HFFc6 (cell line): ENCODE measurements at regions not wholly inside any gene's neighbourhood (a gene's known extent, or its start where the extent isn't known, plus 50 kb on each side); places are given as distances from the start of the nearest gene placed in this dataset.

Source experiments
- DNase-seq: peaks from one replicate; pipeline ENCODE4 v3.0.0-alpha.2; 2018
- H3K27ac Mint-ChIP-seq: 2 replicates; pipeline ENCODE4 v1.8.0; 2020; ENCODE audit warnings: mild to moderate bottlenecking, mixed read lengths
- H3K27me3 Mint-ChIP-seq: 2 replicates; pipeline ENCODE4 v1.8.0; 2021; ENCODE audit warnings: mild to moderate bottlenecking, moderate library complexity, mixed read lengths; ENCODE audit not compliant: insufficient read depth
- H3K36me3 Mint-ChIP-seq: 2 replicates; pipeline ENCODE4 v1.8.0; 2021; ENCODE audit warnings: low read depth, mixed read lengths
- H3K4me1 Mint-ChIP-seq: 2 replicates; pipeline ENCODE4 v1.8.0; 2020; ENCODE audit warnings: low read depth, mixed read lengths
- H3K4me3 Mint-ChIP-seq: 2 replicates; pipeline ENCODE4 v1.8.0; 2020; ENCODE audit warnings: mild to moderate bottlenecking, moderate library complexity, mixed read lengths
- H3K9me3 Mint-ChIP-seq: 2 replicates; pipeline ENCODE4 v1.8.0; 2020; ENCODE audit warnings: mild to moderate bottlenecking, mixed read lengths
- CTCF ChIP-seq: fragments of 200-600 bp; sonication (generic); IDR thresholded peaks from 2 replicates; pipeline ENCODE4 v1.5.0; 2021; ENCODE audit warnings: antibody characterized with exemption, mild to moderate bottlenecking

GRCh38 chr10:10921826-10922461, 95.7 kb upstream of the CELF2 start:
- no peaks in the 10 kb centered on the region for H3K4me1 Mint-ChIP-seq
- no peak overlapping the region for H3K4me3 Mint-ChIP-seq
- no peaks in the 10 kb centered on the region for H3K9me3 Mint-ChIP-seq
- no peak overlapping the region for H3K27ac Mint-ChIP-seq
- no peaks in the 10 kb centered on the region for H3K36me3 Mint-ChIP-seq
- H3K27me3 Mint-ChIP-seq: peaks cover 3% of the 10 kb centered on the region
- DNase-seq: no peak
- no peak for TF ChIP-seq CTCF

- Mint-ChIP-seq H3K27ac (no peak overlapping the region), H3K9me3 (no peaks in the 10 kb centered on the region), H3K4me1 (no peaks in the 10 kb centered on the region), H3K36me3 (no peaks in the 10 kb centered on the region), H3K4me3 (no peak overlapping the region), H3K27me3 (peaks cover 3% of the 10 kb centered on the region; the same call in 1 of the 2 replicates)
- no peak for DNase-seq
- no peak for TF ChIP-seq CTCF
Measured at GRCh38 chr10:10923029-10923651, 94.5 kb upstream of the CELF2 start.

- Mint-ChIP-seq H3K27me3 (peaks cover 1% of the 10 kb centered on the region; the same call in 1 of the 2 replicates), H3K36me3 (no peaks in the 10 kb centered on the region), H3K9me3 (no peaks in the 10 kb centered on the region), H3K27ac (no peak overlapping the region), H3K4me3 (no peak overlapping the region), H3K4me1 (no peaks in the 10 kb centered on the region)
- no peak for TF ChIP-seq CTCF
- no peak for DNase-seq
Measured at GRCh38 chr10:10925667-10926066, 92.0 kb upstream of the CELF2 start.

GRCh38 chr10:10927608-10928007, 90.1 kb upstream of the CELF2 start:
- Mint-ChIP-seq H3K4me3 (no peak overlapping the region), H3K27me3 (peaks cover 1% of the 10 kb centered on the region; the same call in 1 of the 2 replicates), H3K4me1 (no peaks in the 10 kb centered on the region), H3K9me3 (no peaks in the 10 kb centered on the region), H3K27ac (no peak overlapping the region), H3K36me3 (no peaks in the 10 kb centered on the region)
- no peak for DNase-seq
- no peak for TF ChIP-seq CTCF

- Mint-ChIP-seq H3K4me1 (no peaks in the 10 kb centered on the region), H3K4me3 (no peak overlapping the region), H3K27ac (no peak overlapping the region), H3K27me3 (peaks cover 1% of the 10 kb centered on the region), H3K36me3 (no peaks in the 10 kb centered on the region), H3K9me3 (no peaks in the 10 kb centered on the region)
- DNase-seq: no peak
- TF ChIP-seq CTCF: peak; percentile 32; the same call in 1 of the 2 replicates
Measured at GRCh38 chr10:10930979-10931743, 86.5 kb upstream of the CELF2 start.
